ENCODE measurements at regions not wholly inside any gene's neighbourhood (a gene's known extent, or its start where the extent isn't known, plus 50 kb on each side); places are given as distances from the start of the nearest gene placed in this dataset.

DNA sequence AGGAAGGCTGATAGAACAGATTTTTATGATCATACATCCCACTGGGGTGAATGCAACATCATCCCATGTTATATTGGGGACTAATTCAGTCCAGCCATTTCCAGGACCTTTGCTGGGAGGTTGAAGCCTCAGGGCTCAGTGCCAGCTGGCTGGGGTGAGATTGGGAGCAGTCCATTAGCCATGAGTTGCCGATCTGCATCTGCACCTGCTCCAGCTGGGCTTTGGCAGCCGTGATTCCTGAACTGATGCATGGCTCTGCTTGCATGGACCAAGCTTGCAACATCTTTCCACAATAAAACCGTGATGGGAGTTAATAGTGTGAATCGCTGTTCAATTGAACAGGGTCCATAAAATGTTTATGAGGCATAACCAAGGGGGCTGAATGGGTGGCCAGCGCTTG lies 346.9 kb downstream of the TYW1 start (continued):
- TF ChIP-seq REST (IDR thresholded peaks at IDR 0.05; ENCODE audit: unreplicated experiment): no peak
- no peak for TF ChIP-seq NANOG (IDR thresholded peaks at IDR 0.05; ENCODE audit: borderline replicate concordance)
- TF ChIP-seq EZH2phosphoT487 (IDR thresholded peaks at IDR 0.05; ENCODE audit: unreplicated experiment): no peak
- no peak for TF ChIP-seq STAT1 (IDR thresholded peaks at IDR 0.05; ENCODE audit: unreplicated experiment)
- TF ChIP-seq, protein P1, sequence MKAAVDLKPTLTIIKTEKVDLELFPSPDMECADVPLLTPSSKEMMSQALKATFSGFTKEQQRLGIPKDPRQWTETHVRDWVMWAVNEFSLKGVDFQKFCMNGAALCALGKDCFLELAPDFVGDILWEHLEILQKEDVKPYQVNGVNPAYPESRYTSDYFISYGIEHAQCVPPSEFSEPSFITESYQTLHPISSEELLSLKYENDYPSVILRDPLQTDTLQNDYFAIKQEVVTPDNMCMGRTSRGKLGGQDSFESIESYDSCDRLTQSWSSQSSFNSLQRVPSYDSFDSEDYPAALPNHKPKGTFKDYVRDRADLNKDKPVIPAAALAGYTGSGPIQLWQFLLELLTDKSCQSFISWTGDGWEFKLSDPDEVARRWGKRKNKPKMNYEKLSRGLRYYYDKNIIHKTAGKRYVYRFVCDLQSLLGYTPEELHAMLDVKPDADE (IDR thresholded peaks at IDR 0.05): no peak
- TF ChIP-seq CREB1 (CRISPR knock-in tag; IDR thresholded peaks at IDR 0.05; ENCODE audit: low read depth): no peak
- no peak for TF ChIP-seq ZNF331 (CRISPR knock-in tag; IDR thresholded peaks at IDR 0.05; ENCODE audit: low read depth)
- TF ChIP-seq EZH2 (IDR thresholded peaks at IDR 0.05; ENCODE audit: low read depth, unreplicated experiment): no peak
- TF ChIP-seq POLR2AphosphoS5 (IDR thresholded peaks at IDR 0.05; ENCODE audit: low read depth): no peak
- no peak for TF ChIP-seq CTCF (conservative IDR thresholded peaks at IDR 0.05; ENCODE audit: low read depth in 2 of 2)
- no peak for TF ChIP-seq JUNB (IDR thresholded peaks at IDR 0.05; ENCODE audit: unreplicated experiment)

DNA sequence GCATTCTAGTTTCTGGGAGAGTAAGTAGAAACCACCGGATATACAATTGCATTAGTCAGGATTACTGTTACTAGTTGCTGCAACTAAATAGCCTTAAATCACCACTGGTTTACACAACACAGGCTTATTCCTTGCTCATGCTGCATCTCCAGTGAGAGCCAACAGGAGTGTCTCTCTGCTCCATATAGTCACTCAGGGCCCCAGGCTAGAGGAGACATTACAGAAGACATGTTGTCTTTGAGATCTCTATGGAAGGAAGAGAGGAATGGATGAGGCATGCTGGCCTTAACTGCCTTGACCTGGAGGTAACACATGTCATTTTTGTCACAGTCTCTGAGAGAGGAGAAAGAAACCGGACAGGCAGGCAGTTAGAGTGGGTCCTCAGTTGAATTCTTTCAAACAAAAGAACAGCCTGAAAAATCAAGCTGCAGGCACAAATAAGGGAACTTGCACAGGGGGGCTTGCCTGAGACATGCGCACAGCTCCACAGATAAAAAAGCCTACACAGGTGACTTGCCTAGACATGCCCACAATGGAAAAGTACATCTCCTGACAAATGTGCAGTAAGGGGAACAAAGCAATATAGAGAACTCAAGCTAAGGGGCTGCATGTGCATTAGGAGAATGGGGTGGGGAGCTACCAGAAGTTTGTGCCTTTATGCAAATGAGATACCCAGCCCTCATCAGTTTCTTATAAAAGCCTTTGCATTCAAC lies 348.0 kb downstream of the TYW1 start:
- Histone ChIP-seq H3K4me3 (no peak overlapping the region), H2AFZ (no peak overlapping the region), H3K4me2 (no peak overlapping the region), H3K27ac (ENCODE audit: low read depth) (no peak overlapping the region), H4K20me1 (replicated peaks; ENCODE audit: insufficient read depth) (no peaks in the 10 kb centered on the region), H3K36me3 (ENCODE audit: insufficient read depth) (no peaks in the 10 kb centered on the region), H3K79me2 (replicated peaks; ENCODE audit: insufficient read depth) (no peaks in the 10 kb centered on the region), H3F3A (replicated peaks; ENCODE audit: low read depth) (no peaks in the 10 kb centered on the region), H3K4me1 (ENCODE audit: insufficient read depth) (peaks cover 4% of the 10 kb centered on the region), H3K27me3 (ENCODE audit: insufficient read depth) (no peaks in the 10 kb centered on the region), H3K9me2 (ENCODE audit: insufficient read depth) (no peaks in the 10 kb centered on the region)
- Mint-ChIP-seq H3K27me3 (ENCODE audit: insufficient read depth, low read depth, poor library complexity) (peaks cover 9% of the 10 kb centered on the region), H3K27ac (no peak overlapping the region), H3K4me3 (no peak overlapping the region), H3K9me3 (peaks cover 16% of the 10 kb centered on the region), H3K36me3 (ENCODE audit: low read depth) (peaks cover 19% of the 10 kb centered on the region), H3K4me1 (peaks cover 4% of the 10 kb centered on the region; the same call in 1 of the 3 replicates)
- ATAC-seq (no peak), DNase-seq (ENCODE audit: low spot score) (no peak)
- TF ChIP-seq CREB1 (CRISPR knock-in tag; IDR thresholded peaks at IDR 0.05; ENCODE audit: low read depth): no peak
- TF ChIP-seq, protein P2, sequence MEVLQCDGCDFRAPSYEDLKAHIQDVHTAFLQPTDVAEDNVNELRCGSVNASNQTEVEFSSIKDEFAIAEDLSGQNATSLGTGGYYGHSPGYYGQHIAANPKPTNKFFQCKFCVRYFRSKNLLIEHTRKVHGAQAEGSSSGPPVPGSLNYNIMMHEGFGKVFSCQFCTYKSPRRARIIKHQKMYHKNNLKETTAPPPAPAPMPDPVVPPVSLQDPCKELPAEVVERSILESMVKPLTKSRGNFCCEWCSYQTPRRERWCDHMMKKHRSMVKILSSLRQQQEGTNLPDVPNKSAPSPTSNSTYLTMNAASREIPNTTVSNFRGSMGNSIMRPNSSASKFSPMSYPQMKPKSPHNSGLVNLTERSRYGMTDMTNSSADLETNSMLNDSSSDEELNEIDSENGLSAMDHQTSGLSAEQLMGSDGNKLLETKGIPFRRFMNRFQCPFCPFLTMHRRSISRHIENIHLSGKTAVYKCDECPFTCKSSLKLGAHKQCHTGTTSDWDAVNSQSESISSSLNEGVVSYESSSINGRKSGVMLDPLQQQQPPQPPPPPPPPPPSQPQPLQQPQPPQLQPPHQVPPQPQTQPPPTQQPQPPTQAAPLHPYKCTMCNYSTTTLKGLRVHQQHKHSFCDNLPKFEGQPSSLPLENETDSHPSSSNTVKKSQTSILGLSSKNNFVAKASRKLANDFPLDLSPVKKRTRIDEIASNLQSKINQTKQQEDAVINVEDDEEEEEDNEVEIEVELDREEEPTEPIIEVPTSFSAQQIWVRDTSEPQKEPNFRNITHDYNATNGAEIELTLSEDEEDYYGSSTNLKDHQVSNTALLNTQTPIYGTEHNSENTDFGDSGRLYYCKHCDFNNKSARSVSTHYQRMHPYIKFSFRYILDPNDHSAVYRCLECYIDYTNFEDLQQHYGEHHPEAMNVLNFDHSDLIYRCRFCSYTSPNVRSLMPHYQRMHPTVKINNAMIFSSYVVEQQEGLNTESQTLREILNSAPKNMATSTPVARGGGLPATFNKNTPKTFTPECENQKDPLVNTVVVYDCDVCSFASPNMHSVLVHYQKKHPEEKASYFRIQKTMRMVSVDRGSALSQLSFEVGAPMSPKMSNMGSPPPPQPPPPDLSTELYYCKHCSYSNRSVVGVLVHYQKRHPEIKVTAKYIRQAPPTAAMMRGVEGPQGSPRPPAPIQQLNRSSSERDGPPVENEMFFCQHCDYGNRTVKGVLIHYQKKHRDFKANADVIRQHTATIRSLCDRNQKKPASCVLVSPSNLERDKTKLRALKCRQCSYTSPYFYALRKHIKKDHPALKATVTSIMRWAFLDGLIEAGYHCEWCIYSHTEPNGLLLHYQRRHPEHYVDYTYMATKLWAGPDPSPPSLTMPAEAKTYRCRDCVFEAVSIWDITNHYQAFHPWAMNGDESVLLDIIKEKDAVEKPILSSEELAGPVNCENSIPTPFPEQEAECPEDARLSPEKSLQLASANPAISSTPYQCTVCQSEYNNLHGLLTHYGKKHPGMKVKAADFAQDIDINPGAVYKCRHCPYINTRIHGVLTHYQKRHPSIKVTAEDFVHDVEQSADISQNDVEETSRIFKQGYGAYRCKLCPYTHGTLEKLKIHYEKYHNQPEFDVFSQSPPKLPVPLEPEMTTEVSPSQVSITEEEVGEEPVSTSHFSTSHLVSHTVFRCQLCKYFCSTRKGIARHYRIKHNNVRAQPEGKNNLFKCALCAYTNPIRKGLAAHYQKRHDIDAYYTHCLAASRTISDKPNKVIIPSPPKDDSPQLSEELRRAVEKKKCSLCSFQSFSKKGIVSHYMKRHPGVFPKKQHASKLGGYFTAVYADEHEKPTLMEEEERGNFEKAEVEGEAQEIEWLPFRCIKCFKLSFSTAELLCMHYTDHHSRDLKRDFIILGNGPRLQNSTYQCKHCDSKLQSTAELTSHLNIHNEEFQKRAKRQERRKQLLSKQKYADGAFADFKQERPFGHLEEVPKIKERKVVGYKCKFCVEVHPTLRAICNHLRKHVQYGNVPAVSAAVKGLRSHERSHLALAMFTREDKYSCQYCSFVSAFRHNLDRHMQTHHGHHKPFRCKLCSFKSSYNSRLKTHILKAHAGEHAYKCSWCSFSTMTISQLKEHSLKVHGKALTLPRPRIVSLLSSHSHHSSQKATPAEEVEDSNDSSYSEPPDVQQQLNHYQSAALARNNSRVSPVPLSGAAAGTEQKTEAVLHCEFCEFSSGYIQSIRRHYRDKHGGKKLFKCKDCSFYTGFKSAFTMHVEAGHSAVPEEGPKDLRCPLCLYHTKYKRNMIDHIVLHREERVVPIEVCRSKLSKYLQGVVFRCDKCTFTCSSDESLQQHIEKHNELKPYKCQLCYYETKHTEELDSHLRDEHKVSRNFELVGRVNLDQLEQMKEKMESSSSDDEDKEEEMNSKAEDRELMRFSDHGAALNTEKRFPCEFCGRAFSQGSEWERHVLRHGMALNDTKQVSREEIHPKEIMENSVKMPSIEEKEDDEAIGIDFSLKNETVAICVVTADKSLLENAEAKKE (CRISPR knock-in tag; IDR thresholded peaks at IDR 0.05): no peak
- no peak for TF ChIP-seq ZNF114 (CRISPR knock-in tag; IDR thresholded peaks at IDR 0.05)
- no peak for TF ChIP-seq NANOG (IDR thresholded peaks at IDR 0.05; ENCODE audit: borderline replicate concordance)
- no peak for TF ChIP-seq STAT1 (IDR thresholded peaks at IDR 0.05; ENCODE audit: unreplicated experiment)
